OCI-LY7 (cell line): ENCODE measurements at regions not wholly inside any gene's neighbourhood (a gene's known extent, or its start where the extent isn't known, plus 50 kb on each side); places are given as distances from the start of the nearest gene placed in this dataset.
A peak's percentile ranks its signal among the peaks of the same experiment; 100 is the strongest.

Experiments used
- BruUV-seq: library from RNA; stranded (reverse); fragments of 400-500 nt; replicated peaks from 2 replicates; lab custom pipeline; 2021; lab: Mats Ljungman, UMichigan
- CTCF ChIA-PET: fragments of 300-600 bp; sonication (Branson Sonifier 250); formaldehyde crosslinking; loops from one replicate; lab custom pipeline; 2022; ENCODE audit warnings: antibody characterized with exemption; ENCODE audit not compliant: unreplicated experiment; lab: Charles Lee
- POLR2A ChIA-PET: fragments of 300-600 bp; sonication (Branson Sonifier 250); formaldehyde crosslinking; loops from one replicate; lab custom pipeline; 2022; ENCODE audit warnings: antibody characterized with exemption; lab: Charles Lee
- DNase-seq: peaks from one replicate; pipeline ENCODE4 v3.0.0-alpha.2; 2015; ENCODE audit warnings: low spot score
- H2AFZ ChIP-seq: fragments of 200-600 bp; sonication (generic), shearing (Covaris generic); 2 replicates; pipeline ENCODE4 v1.6.1; 2014; ENCODE audit warnings: mild to moderate bottlenecking, antibody characterized with exemption, low read length, moderate library complexity
- H3K27ac ChIP-seq: fragments of 200-600 bp; sonication (generic); 2 replicates; pipeline ENCODE4 v1.5.1; 2014; ENCODE audit warnings: mixed run types, low read depth, mild to moderate bottlenecking, moderate library complexity, low read length, inconsistent platforms; ENCODE audit not compliant: poor library complexity, severe bottlenecking
- H3K36me3 ChIP-seq: fragments of 200-600 bp; sonication (generic); 2 replicates; pipeline ENCODE4 v1.6.1; 2014; ENCODE audit warnings: mild to moderate bottlenecking, antibody characterized with exemption, low read length, moderate library complexity, mixed read lengths; ENCODE audit not compliant: insufficient read depth
- H3K4me1 ChIP-seq: fragments of 200-600 bp; sonication (generic); 2 replicates; pipeline ENCODE4 v1.5.1; 2014; ENCODE audit warnings: mild to moderate bottlenecking, low read length; ENCODE audit not compliant: insufficient read depth, poor library complexity, severe bottlenecking
- H3K4me2 ChIP-seq: fragments of 200-600 bp; sonication (generic); 2 replicates; pipeline ENCODE4 v1.6.1; 2014; ENCODE audit warnings: mild to moderate bottlenecking, low read length
- H3K4me3 ChIP-seq: fragments of 200-600 bp; sonication (generic); 2 replicates; pipeline ENCODE4 v1.5.1; 2014; ENCODE audit warnings: mild to moderate bottlenecking, low read depth, low read length; ENCODE audit not compliant: poor library complexity, severe bottlenecking
- H3K79me2 ChIP-seq: fragments of 200-600 bp; sonication (generic); 2 replicates; pipeline ENCODE4 v1.6.1; 2016; ENCODE audit warnings: low read depth, mild to moderate bottlenecking, low read length, moderate library complexity, mixed read lengths; ENCODE audit not compliant: insufficient read depth
- H3K9me2 ChIP-seq: fragments of 200-600 bp; sonication (generic); 2 replicates; pipeline ENCODE4 v1.6.1; 2016; ENCODE audit warnings: mild to moderate bottlenecking, low read length, mixed read lengths; ENCODE audit not compliant: insufficient read depth
- H3K9me3 ChIP-seq: fragments of 200-600 bp; sonication (generic); 2 replicates; pipeline ENCODE4 v1.6.1; 2014; ENCODE audit warnings: mild to moderate bottlenecking, mixed run types, low read length, mixed read lengths
- H4K20me1 ChIP-seq: fragments of 200-600 bp; sonication (generic); 2 replicates; pipeline ENCODE4 v1.6.1; 2014; ENCODE audit warnings: mild to moderate bottlenecking, antibody characterized with exemption, low read length, moderate library complexity, mixed read lengths; ENCODE audit not compliant: insufficient read depth
- CTCF ChIP-seq: fragments of 200-600 bp; sonication (generic); conservative IDR thresholded peaks from 2 replicates; pipeline ENCODE4 v1.5.1; 2014; ENCODE audit warnings: mild to moderate bottlenecking, antibody characterized with exemption, low read length, moderate library complexity, mixed read lengths
- EZH2phosphoT487 ChIP-seq: fragments of 200-600 bp; sonication (generic); IDR thresholded peaks from 2 replicates; pipeline ENCODE4 v1.6.1; 2018; ENCODE audit warnings: low read depth, borderline replicate concordance, mild to moderate bottlenecking, mixed run types, antibody characterized with exemption, low read length, moderate library complexity, mixed read lengths
- intact Hi-C: fragments of 100-400 bp; cut with micrococcal nuclease; formaldehyde crosslinking; loops from one replicate; pipeline ENCODE4 v1.10.0; 2022; ENCODE audit not compliant: unreplicated experiment

GRCh38 chr1:175824079-175824478 lies 80.7 kb upstream of the TNR start:
- no peaks in the 10 kb centered on the region for H3K9me3 ChIP-seq
- peak; percentile 24 for DNase-seq
- no peaks in the 10 kb centered on the region for H3K9me2 ChIP-seq
- TF ChIP-seq CTCF: peak; percentile 74
- no peak for TF ChIP-seq EZH2phosphoT487
- H3K36me3 ChIP-seq: no peaks in the 10 kb centered on the region
- H3K4me3 ChIP-seq: no peak overlapping the region
- no peaks in the 10 kb centered on the region for H3K79me2 ChIP-seq
- H3K27ac ChIP-seq: no peak overlapping the region
- intact Hi-C loops: no loop called here
- no peaks in the 10 kb centered on the region for H3K4me1 ChIP-seq
- ChIA-PET CTCF (no interaction called here), POLR2A (no interaction called here)
- no TSS peak for BruUV-seq
- H4K20me1 ChIP-seq: no peaks in the 10 kb centered on the region
- no peak overlapping the region for H3K4me2 ChIP-seq
- H2AFZ ChIP-seq: no peak overlapping the region

GRCh38 chr1:175823406-175823805 lies 80.0 kb upstream of the TNR start:
- Histone ChIP-seq H3K4me2 (no peak overlapping the region), H3K36me3 (no peaks in the 10 kb centered on the region), H3K4me3 (no peak overlapping the region), H3K4me1 (no peaks in the 10 kb centered on the region), H2AFZ (no peak overlapping the region), H3K9me2 (no peaks in the 10 kb centered on the region), H3K79me2 (no peaks in the 10 kb centered on the region), H3K27ac (no peak overlapping the region), H3K9me3 (no peaks in the 10 kb centered on the region), H4K20me1 (no peaks in the 10 kb centered on the region)
- POLR2A ChIA-PET: no interaction called here
- no TSS peak for BruUV-seq
- CTCF ChIA-PET: no interaction called here
- DNase-seq: no peak
- no peak for TF ChIP-seq CTCF
- no peak for TF ChIP-seq EZH2phosphoT487
- intact Hi-C loops: no loop called here

- H2AFZ ChIP-seq: no peak overlapping the region
Measured at GRCh38 chr1:175822580-175822979, 79.2 kb upstream of the TNR start.

More at GRCh38 chr1:175822580-175822979, 79.2 kb upstream of the TNR start:
- Histone ChIP-seq H3K27ac (no peak overlapping the region), H3K36me3 (no peaks in the 10 kb centered on the region), H3K4me2 (no peak overlapping the region), H3K9me2 (no peaks in the 10 kb centered on the region), H4K20me1 (no peaks in the 10 kb centered on the region), H3K9me3 (no peaks in the 10 kb centered on the region), H3K79me2 (no peaks in the 10 kb centered on the region), H3K4me1 (no peaks in the 10 kb centered on the region), H3K4me3 (no peak overlapping the region)
- intact Hi-C loops: no loop called here
- TF ChIP-seq EZH2phosphoT487: no peak
- TF ChIP-seq CTCF: no peak
- CTCF ChIA-PET: no interaction called here
- POLR2A ChIA-PET: interaction anchor here (0.6 kb wide), 1 partner anchor 854 kb away, joined by 3 read pairs; no protein-coding TSS in a partner anchor
- DNase-seq: no peak
- no TSS peak for BruUV-seq
